ENCODE measurements at regions not wholly inside any gene's neighbourhood (a gene's known extent, or its start where the extent isn't known, plus 50 kb on each side); places are given as distances from the start of the nearest gene placed in this dataset.

DNA sequence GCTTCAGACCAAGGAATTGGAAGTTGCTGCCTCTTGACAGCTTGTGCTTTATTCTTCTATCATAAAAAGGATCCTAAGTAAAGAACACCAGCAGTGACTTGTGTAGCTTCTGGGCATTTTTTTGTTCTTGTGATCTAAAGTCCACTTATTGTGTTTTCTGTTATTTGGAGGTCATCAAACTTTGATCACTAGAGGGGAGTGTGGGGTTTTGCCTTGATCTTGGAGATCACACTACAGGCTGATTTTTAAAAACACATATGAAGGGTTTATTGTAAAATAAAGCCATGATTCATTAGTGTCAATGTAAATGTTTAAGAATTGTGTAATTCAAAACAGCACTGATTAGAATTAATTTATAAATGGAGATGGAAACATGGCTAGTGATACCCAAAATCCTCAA lies 328.7 kb upstream of the EDNRB start:
- CTCF ChIA-PET = no interaction called here
- H2AFZ ChIP-seq (ENCODE audit: insufficient read depth, low read depth, low read length, poor library complexity, severe bottlenecking) = no peak overlapping the region
- no peak overlapping the region for H3K27ac Mint-ChIP-seq
- H3K36me3 ChIP-seq (replicated peaks in 1 of 2; ENCODE audit: control extremely low read depth in 1 of 2, control insufficient read depth in 1 of 2, extremely low read depth in 1 of 2, insufficient read depth in 2 of 2, low read length in 1 of 2) = no peaks in the 10 kb centered on the region
- DNase-seq = no peak
- no peaks in the 10 kb centered on the region for H3K4me1 Mint-ChIP-seq
- no peaks in the 10 kb centered on the region for H4K20me1 ChIP-seq (ENCODE audit: control insufficient read depth, insufficient read depth, low read length, poor library complexity, severe bottlenecking)
- no peak overlapping the region for H3K9ac ChIP-seq (ENCODE audit: low read length)
- H3K4me2 ChIP-seq (replicated peaks; ENCODE audit: low read depth, low read length, poor library complexity, severe bottlenecking) = no peak overlapping the region
- H3K4me1 ChIP-seq (ENCODE audit: control insufficient read depth in 2 of 2, insufficient read depth in 2 of 2, low read length in 2 of 2) = no peaks in the 10 kb centered on the region
- TF ChIP-seq, protein P1, sequence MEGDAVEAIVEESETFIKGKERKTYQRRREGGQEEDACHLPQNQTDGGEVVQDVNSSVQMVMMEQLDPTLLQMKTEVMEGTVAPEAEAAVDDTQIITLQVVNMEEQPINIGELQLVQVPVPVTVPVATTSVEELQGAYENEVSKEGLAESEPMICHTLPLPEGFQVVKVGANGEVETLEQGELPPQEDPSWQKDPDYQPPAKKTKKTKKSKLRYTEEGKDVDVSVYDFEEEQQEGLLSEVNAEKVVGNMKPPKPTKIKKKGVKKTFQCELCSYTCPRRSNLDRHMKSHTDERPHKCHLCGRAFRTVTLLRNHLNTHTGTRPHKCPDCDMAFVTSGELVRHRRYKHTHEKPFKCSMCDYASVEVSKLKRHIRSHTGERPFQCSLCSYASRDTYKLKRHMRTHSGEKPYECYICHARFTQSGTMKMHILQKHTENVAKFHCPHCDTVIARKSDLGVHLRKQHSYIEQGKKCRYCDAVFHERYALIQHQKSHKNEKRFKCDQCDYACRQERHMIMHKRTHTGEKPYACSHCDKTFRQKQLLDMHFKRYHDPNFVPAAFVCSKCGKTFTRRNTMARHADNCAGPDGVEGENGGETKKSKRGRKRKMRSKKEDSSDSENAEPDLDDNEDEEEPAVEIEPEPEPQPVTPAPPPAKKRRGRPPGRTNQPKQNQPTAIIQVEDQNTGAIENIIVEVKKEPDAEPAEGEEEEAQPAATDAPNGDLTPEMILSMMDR (IDR thresholded peaks at IDR 0.05) = no peak
- no peak for TF ChIP-seq EZH2 (IDR thresholded peaks at IDR 0.05; ENCODE audit: borderline replicate concordance, insufficient read depth, low read depth, low read length, poor library complexity, severe bottlenecking)
- H3K9me3 Mint-ChIP-seq (ENCODE audit: insufficient read depth) = no peaks in the 10 kb centered on the region
- no peak for ATAC-seq (ENCODE audit: low read depth)
- no peaks in the 10 kb centered on the region for H3K27me3 ChIP-seq (replicated peaks in 1 of 4; ENCODE audit: control extremely low read depth in 1 of 4, control insufficient read depth in 3 of 4, insufficient read depth in 4 of 4, low read length in 3 of 4)
- intact Hi-C loops (cut with micrococcal nuclease) = loop anchor here (10.0 kb wide), 1 partner anchor 1297 kb away; no protein-coding TSS in a partner anchor
- H3K4me3 Mint-ChIP-seq = no peak overlapping the region
- POLR2A ChIA-PET = no interaction called here
- no peaks in the 10 kb centered on the region for H3K9me3 ChIP-seq (ENCODE audit: control extremely low read depth in 1 of 3, control insufficient read depth in 2 of 3, insufficient read depth in 1 of 3, low read length in 2 of 3)
- H3K27me3 Mint-ChIP-seq = no peaks in the 10 kb centered on the region
- no peak overlapping the region for H3K27ac ChIP-seq (ENCODE audit: low read length in 2 of 2)
- no peaks in the 10 kb centered on the region for H3K79me2 ChIP-seq (ENCODE audit: control insufficient read depth, insufficient read depth, low read length)
- H3K4me3 ChIP-seq (ENCODE audit: control extremely low read depth in 1 of 5, extremely low read depth in 1 of 5, insufficient read depth in 1 of 5, low read depth in 2 of 5, low read length in 4 of 5) = no peak overlapping the region

DNA sequence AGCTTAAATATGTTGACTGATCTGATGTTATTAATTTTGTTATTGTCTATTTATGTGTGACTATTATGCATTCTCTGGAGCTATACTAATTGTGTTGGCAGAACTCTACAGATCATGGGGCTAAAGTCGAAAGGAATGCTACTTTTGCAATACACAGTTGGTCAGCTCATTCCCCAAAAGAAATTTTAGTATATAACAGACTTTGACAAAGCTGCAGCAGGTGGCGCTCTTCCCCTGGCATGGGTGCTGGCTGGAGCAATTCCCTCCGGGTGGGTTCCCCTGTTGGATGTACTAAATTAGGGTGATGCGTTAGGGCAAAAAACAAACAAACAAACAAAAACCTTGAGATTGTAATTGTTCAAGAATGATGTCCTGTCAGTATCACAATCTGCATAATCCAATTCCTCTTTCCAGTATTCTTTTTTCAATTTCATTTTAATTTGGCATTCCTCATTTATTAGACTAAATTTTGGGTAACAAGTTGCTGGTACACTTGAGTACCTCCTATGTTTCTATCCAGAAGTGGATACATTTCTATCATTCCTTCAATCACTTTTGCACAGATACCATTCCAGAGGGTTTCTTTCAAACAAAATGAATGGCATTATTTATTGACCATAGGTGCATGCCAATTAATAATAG lies 322.8 kb upstream of the EDNRB start:
- Histone ChIP-seq H3K27ac (ENCODE audit: low read length in 2 of 2) (no peak overlapping the region), H3K4me3 (ENCODE audit: control extremely low read depth in 1 of 5, extremely low read depth in 1 of 5, insufficient read depth in 1 of 5, low read depth in 2 of 5, low read length in 4 of 5) (no peak overlapping the region), H3K36me3 (replicated peaks in 1 of 2; ENCODE audit: control extremely low read depth in 1 of 2, control insufficient read depth in 1 of 2, extremely low read depth in 1 of 2, insufficient read depth in 2 of 2, low read length in 1 of 2) (no peaks in the 10 kb centered on the region), H3K79me2 (ENCODE audit: control insufficient read depth, insufficient read depth, low read length) (no peaks in the 10 kb centered on the region), H2AFZ (ENCODE audit: insufficient read depth, low read depth, low read length, poor library complexity, severe bottlenecking) (no peak overlapping the region), H3K27me3 (replicated peaks in 1 of 4; ENCODE audit: control extremely low read depth in 1 of 4, control insufficient read depth in 3 of 4, insufficient read depth in 4 of 4, low read length in 3 of 4) (no peaks in the 10 kb centered on the region), H3K4me2 (replicated peaks; ENCODE audit: low read depth, low read length, poor library complexity, severe bottlenecking) (no peak overlapping the region), H4K20me1 (ENCODE audit: control insufficient read depth, insufficient read depth, low read length, poor library complexity, severe bottlenecking) (no peaks in the 10 kb centered on the region), H3K9me3 (ENCODE audit: control extremely low read depth in 1 of 3, control insufficient read depth in 2 of 3, insufficient read depth in 1 of 3, low read length in 2 of 3) (no peaks in the 10 kb centered on the region), H3K4me1 (ENCODE audit: control insufficient read depth in 2 of 2, insufficient read depth in 2 of 2, low read length in 2 of 2) (no peaks in the 10 kb centered on the region), H3K9ac (ENCODE audit: low read length) (no peak overlapping the region)
- TF ChIP-seq, protein P1 (IDR thresholded peaks at IDR 0.05) = peak; percentile 39
- TF ChIP-seq EZH2 (IDR thresholded peaks at IDR 0.05; ENCODE audit: borderline replicate concordance, insufficient read depth, low read depth, low read length, poor library complexity, severe bottlenecking) = no peak
- H3K9me3 Mint-ChIP-seq (ENCODE audit: insufficient read depth) = no peaks in the 10 kb centered on the region
- CTCF ChIA-PET = interaction anchor here (0.6 to 2.2 kb wide), 6 partner anchors 18 to 1302 kb away, joined by 3 to 10 read pairs (median 4); no protein-coding TSS in a partner anchor
- WGBS (ENCODE audit: insufficient coverage) = 20% methylated on average over 1 of the region's 4 CpGs
- H3K27me3 Mint-ChIP-seq = no peaks in the 10 kb centered on the region
- POLR2A ChIA-PET = no interaction called here
- peak; percentile 6 for DNase-seq
- H3K4me3 Mint-ChIP-seq = no peak overlapping the region
- no peak for ATAC-seq (ENCODE audit: low read depth)
- H3K27ac Mint-ChIP-seq = no peak overlapping the region
- no peaks in the 10 kb centered on the region for H3K4me1 Mint-ChIP-seq
- intact Hi-C loops (cut with micrococcal nuclease) = loop anchor here (2.0 to 10.0 kb wide), 2 partner anchors 737 to 1303 kb away; no protein-coding TSS in a partner anchor

Measured in B cell (primary cell).